Stimulated activated naive B cell treated with anti-CD40 and anti-IgM and Interleukin-4, amounts not matched to agents 10 μg/mL and 1 μg/mL and 100 μg/mL, for 72 hours (primary cell): ENCODE measurements at regions not wholly inside any gene's neighbourhood (a gene's known extent, or its start where the extent isn't known, plus 50 kb on each side); places are given as distances from the start of the nearest gene placed in this dataset.

ENCODE experiments used
- ATAC-seq, 2 donors: fragments of 150-1000 bp; cut with Tn5 transposase; replicated peaks; 2 replicates each; pipeline ENCODE4 v1.10.0; 2021; ENCODE audit warnings: moderate library complexity in 1 of 2
- DNase-seq: peaks from one replicate; pipeline ENCODE4 v3.0.0; 2021
- H3K27ac Mint-ChIP-seq: one replicate; pipeline ENCODE4 v1.8.0; 2022; ENCODE audit warnings: mild to moderate bottlenecking, mixed read lengths
- H3K27me3 Mint-ChIP-seq, 2 donors: one replicate each; pipeline ENCODE4 v1.8.0; 2022; ENCODE audit warnings: mixed read lengths in 2 of 2
- H3K36me3 Mint-ChIP-seq, 2 donors: one replicate each; pipeline ENCODE4 v1.8.0; 2022; ENCODE audit warnings: mixed read lengths in 2 of 2, mild to moderate bottlenecking in 1 of 2
- H3K4me1 Mint-ChIP-seq, 2 donors: one replicate each; pipeline ENCODE4 v1.8.0; 2022; ENCODE audit warnings: mixed read lengths in 2 of 2, mild to moderate bottlenecking in 1 of 2
- H3K4me3 Mint-ChIP-seq, 2 donors: one replicate each; pipeline ENCODE4 v1.8.0; 2022; ENCODE audit warnings: mild to moderate bottlenecking in 2 of 2, mixed read lengths in 2 of 2, moderate library complexity in 1 of 2
- H3K9me3 Mint-ChIP-seq, 2 donors: one replicate each; pipeline ENCODE4 v1.8.0; 2022; ENCODE audit warnings: mixed read lengths in 2 of 2, mild to moderate bottlenecking in 1 of 2

- no peak for ATAC-seq
- H3K4me3 Mint-ChIP-seq: no peak overlapping the region
Measured at GRCh38 chr4:11250510-11250909, 178.2 kb downstream of the HS3ST1 start.

GRCh38 chr4:11232015-11232414, 196.7 kb downstream of the HS3ST1 start:
- Mint-ChIP-seq H3K27me3 (no peaks in the 10 kb centered on the region), H3K9me3 (peaks cover 0 to 3% of the 10 kb centered on the region in 2 donors), H3K27ac (no peak overlapping the region), H3K4me3 (no peak overlapping the region), H3K36me3 (no peaks in the 10 kb centered on the region), H3K4me1 (peaks cover 0 to 12% of the 10 kb centered on the region in 2 donors)
- DNase-seq: no peak
- ATAC-seq: no peak

More at GRCh38 chr4:11250510-11250909, 178.2 kb downstream of the HS3ST1 start:
- Mint-ChIP-seq H3K27ac (no peak overlapping the region), H3K27me3 (no peaks in the 10 kb centered on the region), H3K4me1 (peaks cover 11 to 13% of the 10 kb centered on the region in 2 donors), H3K36me3 (peaks cover 0 to 3% of the 10 kb centered on the region in 2 donors), H3K9me3 (peaks cover 3 to 6% of the 10 kb centered on the region in 2 donors)
- DNase-seq: no peak

- DNase-seq: no peak
- H3K27me3 Mint-ChIP-seq: no peaks in the 10 kb centered on the region
- peaks cover 0 to 2% of the 10 kb centered on the region in 2 donors for H3K9me3 Mint-ChIP-seq
- peaks cover 0 to 12% of the 10 kb centered on the region in 2 donors for H3K4me1 Mint-ChIP-seq
- ATAC-seq: no peak
- no peaks in the 10 kb centered on the region for H3K36me3 Mint-ChIP-seq
- H3K4me3 Mint-ChIP-seq: no peak overlapping the region
- no peak overlapping the region for H3K27ac Mint-ChIP-seq
Measured at GRCh38 chr4:11230866-11231265, 197.8 kb downstream of the HS3ST1 start.

- Mint-ChIP-seq H3K27me3 (peaks cover 0 to 6% of the 10 kb centered on the region in 2 donors), H3K9me3 (peaks cover 0 to 2% of the 10 kb centered on the region in 2 donors), H3K36me3 (no peaks in the 10 kb centered on the region), H3K4me1 (peaks cover 0 to 12% of the 10 kb centered on the region in 2 donors), H3K4me3 (no peak overlapping the region), H3K27ac (no peak overlapping the region)
- DNase-seq (no peak), ATAC-seq (no peak)
Measured at GRCh38 chr4:11228530-11228929, 200.2 kb downstream of the HS3ST1 start.

DNA sequence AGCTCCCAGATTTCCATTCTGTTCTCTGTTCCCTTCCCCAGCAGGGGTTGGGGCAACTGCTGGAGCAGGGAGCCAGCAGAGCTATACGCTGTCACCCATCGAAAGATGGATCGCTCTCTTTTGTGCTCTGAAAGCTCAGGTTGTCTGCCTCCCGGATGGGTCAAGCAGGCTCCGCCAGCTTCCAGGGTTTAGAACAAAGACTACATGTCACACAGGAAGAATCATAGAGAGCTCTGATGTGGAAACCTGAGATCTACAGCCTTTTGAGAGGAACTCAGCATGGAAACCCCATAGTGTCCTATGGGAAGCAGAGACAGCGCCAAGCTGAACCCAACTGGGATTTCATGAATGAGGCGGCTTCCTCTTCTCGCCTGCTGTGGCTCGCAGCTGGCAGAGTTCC, 205.4 kb downstream of the HS3ST1 start:
- Mint-ChIP-seq H3K36me3 (no peaks in the 10 kb centered on the region), H3K9me3 (peaks cover 0 to 2% of the 10 kb centered on the region in 2 donors), H3K4me1 (peaks cover 0 to 5% of the 10 kb centered on the region in 2 donors), H3K27me3 (peaks cover 0 to 6% of the 10 kb centered on the region in 2 donors), H3K4me3 (no peak overlapping the region), H3K27ac (no peak overlapping the region)
- ATAC-seq (no peak), DNase-seq (no peak)

- H3K4me3 Mint-ChIP-seq: no peak overlapping the region
- no peak overlapping the region for H3K27ac Mint-ChIP-seq
- no peaks in the 10 kb centered on the region for H3K9me3 Mint-ChIP-seq
- ATAC-seq: no peak
- no peaks in the 10 kb centered on the region for H3K27me3 Mint-ChIP-seq
- H3K36me3 Mint-ChIP-seq: no peaks in the 10 kb centered on the region
- H3K4me1 Mint-ChIP-seq: peaks cover 0 to 5% of the 10 kb centered on the region in 2 donors
- no peak for DNase-seq
Measured at GRCh38 chr4:11218692-11219091, 210.0 kb downstream of the HS3ST1 start.

GRCh38 chr4:11216520-11216919, 212.2 kb downstream of the HS3ST1 start:
- H3K27me3 Mint-ChIP-seq: no peaks in the 10 kb centered on the region
- H3K27ac Mint-ChIP-seq: no peak overlapping the region
- H3K4me3 Mint-ChIP-seq: no peak overlapping the region
- no peaks in the 10 kb centered on the region for H3K36me3 Mint-ChIP-seq
- peaks cover under 1 to 5% of the 10 kb centered on the region in 2 donors for H3K4me1 Mint-ChIP-seq
- DNase-seq (no peak), ATAC-seq (no peak)
- no peaks in the 10 kb centered on the region for H3K9me3 Mint-ChIP-seq

DNA sequence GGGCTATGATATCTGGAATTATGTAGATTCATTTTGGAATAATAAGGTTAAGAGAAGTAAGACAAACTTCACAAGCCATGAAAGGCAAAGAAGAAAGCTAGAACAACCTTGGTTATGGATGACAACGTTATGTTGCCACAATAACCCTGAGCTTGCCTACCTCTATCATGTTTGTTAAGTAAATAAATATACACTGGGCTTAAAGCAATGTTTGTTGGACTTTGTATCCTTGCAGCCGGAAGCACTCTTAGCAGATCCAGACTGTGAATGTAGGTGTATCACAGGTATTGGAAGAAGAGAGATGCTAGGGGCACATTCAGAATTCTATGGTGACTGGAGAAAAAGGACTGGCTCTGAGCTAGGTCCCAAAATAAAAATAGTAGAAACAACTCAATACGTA, 214.4 kb downstream of the HS3ST1 start:
- Mint-ChIP-seq H3K4me1 (peaks cover 1 to 5% of the 10 kb centered on the region in 2 donors), H3K27ac (no peak overlapping the region), H3K4me3 (no peak overlapping the region), H3K36me3 (no peaks in the 10 kb centered on the region), H3K27me3 (no peaks in the 10 kb centered on the region), H3K9me3 (no peaks in the 10 kb centered on the region)
- ATAC-seq (no peak), DNase-seq (no peak)

DNA sequence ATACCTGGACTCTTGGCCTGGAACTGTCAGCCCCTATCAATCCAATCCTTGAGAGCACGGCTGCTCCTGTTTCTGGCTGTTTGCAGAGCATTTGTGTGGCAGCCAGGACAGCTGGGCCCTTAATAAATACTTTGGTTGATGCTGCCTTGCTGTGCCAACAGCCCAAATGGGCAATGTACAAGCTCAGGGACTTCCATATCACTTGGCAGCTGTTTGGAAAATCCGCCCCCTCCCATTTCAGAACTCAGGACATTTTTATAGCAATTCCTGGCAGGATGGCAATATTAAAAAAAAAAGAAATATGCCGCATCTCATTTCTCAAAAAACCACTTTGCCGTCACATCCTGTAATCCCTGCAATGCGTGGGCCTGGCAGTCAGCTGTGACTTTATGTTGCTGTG, 218.9 kb downstream of the HS3ST1 start:
- Mint-ChIP-seq H3K36me3 (peaks cover 3 to 6% of the 10 kb centered on the region in 2 donors), H3K4me1 (peaks cover 0 to 1% of the 10 kb centered on the region in 2 donors), H3K27me3 (no peaks in the 10 kb centered on the region), H3K9me3 (peaks cover 5 to 8% of the 10 kb centered on the region in 2 donors), H3K4me3 (no peak overlapping the region), H3K27ac (no peak overlapping the region)
- ATAC-seq (no peak), DNase-seq (no peak)

DNA sequence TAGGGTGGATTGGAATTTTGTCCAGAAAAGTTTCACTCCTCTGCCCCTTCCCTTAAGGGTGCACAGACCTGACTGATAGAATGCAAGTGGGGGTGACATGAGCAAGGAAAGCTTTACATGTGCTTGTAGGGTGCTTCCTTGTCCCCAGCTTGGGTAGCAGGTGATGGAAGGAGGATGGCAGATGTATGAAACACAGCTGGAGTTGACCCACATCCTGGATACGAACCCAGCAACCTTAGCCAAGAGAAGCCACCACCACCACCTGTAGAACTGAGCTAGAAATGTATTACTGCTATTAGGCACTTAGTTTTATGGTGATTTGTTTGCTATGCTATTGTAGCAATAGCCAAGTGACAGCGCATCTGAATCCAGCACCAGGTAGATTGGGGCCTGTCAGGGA, 227.4 kb downstream of the HS3ST1 start:
- ATAC-seq (no peak), DNase-seq (no peak)
- Mint-ChIP-seq H3K27me3 (no peaks in the 10 kb centered on the region), H3K4me3 (no peak overlapping the region), H3K4me1 (no peaks in the 10 kb centered on the region), H3K9me3 (peaks cover 0 to 1% of the 10 kb centered on the region in 2 donors), H3K27ac (no peak overlapping the region), H3K36me3 (no peaks in the 10 kb centered on the region)

DNA sequence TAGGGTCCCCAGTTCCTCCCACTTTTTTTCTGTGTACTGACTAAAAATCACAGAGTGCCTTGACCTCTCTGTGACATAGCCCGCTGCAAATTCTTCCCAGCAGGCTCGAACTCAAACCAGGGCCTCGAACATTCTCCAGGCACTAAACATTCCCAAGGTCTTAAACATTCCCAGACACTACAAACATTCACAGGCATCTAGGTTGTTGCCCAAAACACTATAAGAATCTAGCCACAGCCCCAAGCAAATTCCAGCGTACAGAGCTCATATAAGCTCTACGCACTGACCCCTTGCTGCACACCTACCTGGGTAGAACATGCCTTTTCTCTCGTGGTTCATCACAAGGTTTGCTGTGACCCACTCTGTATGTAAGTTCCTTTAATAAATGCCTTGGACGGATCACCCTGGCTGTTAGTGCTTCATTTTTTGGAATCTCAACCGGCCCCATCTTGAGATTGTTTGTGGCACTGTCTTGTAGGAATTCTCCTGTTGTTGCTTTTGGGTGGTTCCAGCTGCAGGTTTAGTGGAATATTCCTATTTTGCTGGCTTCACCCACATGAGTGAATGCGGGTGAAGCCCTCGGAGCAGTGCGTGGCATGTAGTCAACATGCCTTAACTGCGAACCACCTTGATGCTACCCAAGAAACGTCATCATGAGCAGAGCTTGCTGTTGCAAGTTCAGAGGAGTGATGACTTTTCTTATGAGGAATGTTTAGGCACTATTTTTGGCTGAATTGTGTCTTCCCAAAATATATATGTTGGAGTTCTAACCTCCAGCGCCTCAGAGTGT, 230.0 kb downstream of the HS3ST1 start:
- H3K4me3 Mint-ChIP-seq: no peak overlapping the region
- ATAC-seq (no peak), DNase-seq (no peak)
- no peaks in the 10 kb centered on the region for H3K27me3 Mint-ChIP-seq
- no peaks in the 10 kb centered on the region for H3K9me3 Mint-ChIP-seq
- no peak overlapping the region for H3K27ac Mint-ChIP-seq
- H3K36me3 Mint-ChIP-seq: no peaks in the 10 kb centered on the region
- H3K4me1 Mint-ChIP-seq: peaks cover 3 to 6% of the 10 kb centered on the region in 2 donors

DNA sequence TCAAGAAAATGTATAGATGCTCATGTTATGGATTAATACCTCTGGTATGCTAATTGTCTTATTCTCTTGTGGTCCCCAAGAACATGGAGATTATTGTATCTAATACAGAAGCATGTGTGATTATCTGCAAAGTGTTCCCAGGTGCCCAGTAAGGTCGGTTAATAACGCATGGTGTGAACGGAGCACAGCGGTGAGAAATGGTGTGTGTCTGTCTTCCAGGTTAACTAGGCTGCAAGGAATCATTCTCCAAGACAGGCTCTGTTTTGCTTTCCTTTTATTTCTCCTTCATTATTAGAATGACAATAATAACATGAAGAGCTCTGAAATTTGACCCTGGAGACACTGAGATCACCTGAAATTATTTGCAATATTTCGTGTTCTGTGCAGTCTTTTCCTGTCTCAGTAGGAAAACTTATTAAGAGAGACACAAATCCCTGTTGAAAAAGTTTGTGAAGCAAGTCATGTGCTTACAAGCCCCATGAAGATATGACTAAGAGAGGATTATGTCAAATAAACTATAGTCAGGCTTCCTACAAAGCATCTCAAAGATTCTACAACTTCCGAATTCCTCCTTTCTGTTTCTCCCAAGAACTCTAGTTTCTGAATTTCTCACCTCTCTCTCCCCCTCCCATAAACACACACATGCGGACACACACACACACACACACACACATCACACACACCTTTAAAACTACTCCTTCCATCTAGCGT, 230.9 kb downstream of the HS3ST1 start:
- DNase-seq (no peak), ATAC-seq (no peak)

GRCh38 chr4:11196927-11197522, 231.7 kb downstream of the HS3ST1 start:
- no peaks in the 10 kb centered on the region for H3K9me3 Mint-ChIP-seq
- H3K36me3 Mint-ChIP-seq: no peaks in the 10 kb centered on the region
- no peak for DNase-seq
- no peak overlapping the region for H3K27ac Mint-ChIP-seq
- peaks cover 3 to 6% of the 10 kb centered on the region in 2 donors for H3K4me1 Mint-ChIP-seq
- H3K27me3 Mint-ChIP-seq: no peaks in the 10 kb centered on the region
- no peak overlapping the region for H3K4me3 Mint-ChIP-seq
- no peak for ATAC-seq

More for the DNA sequence above, 230.9 kb downstream of the HS3ST1 start:
- Mint-ChIP-seq H3K36me3 (no peaks in the 10 kb centered on the region), H3K9me3 (no peaks in the 10 kb centered on the region), H3K27ac (no peak overlapping the region), H3K4me3 (no peak overlapping the region), H3K27me3 (no peaks in the 10 kb centered on the region), H3K4me1 (peaks cover 3 to 6% of the 10 kb centered on the region in 2 donors)

- ATAC-seq (no peak), DNase-seq (no peak)
- Mint-ChIP-seq H3K4me3 (no peak overlapping the region), H3K27me3 (no peaks in the 10 kb centered on the region), H3K36me3 (no peaks in the 10 kb centered on the region), H3K4me1 (peaks cover 10 to 16% of the 10 kb centered on the region in 2 donors), H3K9me3 (no peaks in the 10 kb centered on the region), H3K27ac (no peak overlapping the region)
Measured at GRCh38 chr4:11194431-11194830, 234.3 kb downstream of the HS3ST1 start.
